OCI-LY7 (cell line): ENCODE measurements at regions not wholly inside any gene's neighbourhood (a gene's known extent, or its start where the extent isn't known, plus 50 kb on each side); places are given as distances from the start of the nearest gene placed in this dataset.

Source experiments
- BruUV-seq: library from RNA; stranded (reverse); fragments of 400-500 nt; replicated peaks from 2 replicates; lab custom pipeline; 2021; lab: Mats Ljungman, UMichigan
- CTCF ChIA-PET: fragments of 300-600 bp; sonication (Branson Sonifier 250); formaldehyde crosslinking; loops from one replicate; lab custom pipeline; 2022; ENCODE audit warnings: antibody characterized with exemption; ENCODE audit not compliant: unreplicated experiment; lab: Charles Lee
- POLR2A ChIA-PET: fragments of 300-600 bp; sonication (Branson Sonifier 250); formaldehyde crosslinking; loops from one replicate; lab custom pipeline; 2022; ENCODE audit warnings: antibody characterized with exemption; lab: Charles Lee
- DNase-seq: peaks from one replicate; pipeline ENCODE4 v3.0.0-alpha.2; 2015; ENCODE audit warnings: low spot score
- H2AFZ ChIP-seq: fragments of 200-600 bp; sonication (generic), shearing (Covaris generic); 2 replicates; pipeline ENCODE4 v1.6.1; 2014; ENCODE audit warnings: mild to moderate bottlenecking, antibody characterized with exemption, low read length, moderate library complexity
- H3K27ac ChIP-seq: fragments of 200-600 bp; sonication (generic); 2 replicates; pipeline ENCODE4 v1.5.1; 2014; ENCODE audit warnings: mixed run types, low read depth, mild to moderate bottlenecking, moderate library complexity, low read length, inconsistent platforms; ENCODE audit not compliant: poor library complexity, severe bottlenecking
- H3K36me3 ChIP-seq: fragments of 200-600 bp; sonication (generic); 2 replicates; pipeline ENCODE4 v1.6.1; 2014; ENCODE audit warnings: mild to moderate bottlenecking, antibody characterized with exemption, low read length, moderate library complexity, mixed read lengths; ENCODE audit not compliant: insufficient read depth
- H3K4me1 ChIP-seq: fragments of 200-600 bp; sonication (generic); 2 replicates; pipeline ENCODE4 v1.5.1; 2014; ENCODE audit warnings: mild to moderate bottlenecking, low read length; ENCODE audit not compliant: insufficient read depth, poor library complexity, severe bottlenecking
- H3K4me2 ChIP-seq: fragments of 200-600 bp; sonication (generic); 2 replicates; pipeline ENCODE4 v1.6.1; 2014; ENCODE audit warnings: mild to moderate bottlenecking, low read length
- H3K4me3 ChIP-seq: fragments of 200-600 bp; sonication (generic); 2 replicates; pipeline ENCODE4 v1.5.1; 2014; ENCODE audit warnings: mild to moderate bottlenecking, low read depth, low read length; ENCODE audit not compliant: poor library complexity, severe bottlenecking
- H3K79me2 ChIP-seq: fragments of 200-600 bp; sonication (generic); 2 replicates; pipeline ENCODE4 v1.6.1; 2016; ENCODE audit warnings: low read depth, mild to moderate bottlenecking, low read length, moderate library complexity, mixed read lengths; ENCODE audit not compliant: insufficient read depth
- H3K9me2 ChIP-seq: fragments of 200-600 bp; sonication (generic); 2 replicates; pipeline ENCODE4 v1.6.1; 2016; ENCODE audit warnings: mild to moderate bottlenecking, low read length, mixed read lengths; ENCODE audit not compliant: insufficient read depth
- H3K9me3 ChIP-seq: fragments of 200-600 bp; sonication (generic); 2 replicates; pipeline ENCODE4 v1.6.1; 2014; ENCODE audit warnings: mild to moderate bottlenecking, mixed run types, low read length, mixed read lengths
- H4K20me1 ChIP-seq: fragments of 200-600 bp; sonication (generic); 2 replicates; pipeline ENCODE4 v1.6.1; 2014; ENCODE audit warnings: mild to moderate bottlenecking, antibody characterized with exemption, low read length, moderate library complexity, mixed read lengths; ENCODE audit not compliant: insufficient read depth
- EZH2phosphoT487 ChIP-seq: fragments of 200-600 bp; sonication (generic); IDR thresholded peaks from 2 replicates; pipeline ENCODE4 v1.6.1; 2018; ENCODE audit warnings: low read depth, borderline replicate concordance, mild to moderate bottlenecking, mixed run types, antibody characterized with exemption, low read length, moderate library complexity, mixed read lengths
- intact Hi-C: fragments of 100-400 bp; cut with micrococcal nuclease; formaldehyde crosslinking; loops from one replicate; pipeline ENCODE4 v1.10.0; 2022; ENCODE audit not compliant: unreplicated experiment
- TF ChIP-seq, protein P1 (sequence below): fragments of 200-600 bp; sonication (generic); conservative IDR thresholded peaks from 2 replicates; pipeline ENCODE4 v1.5.1; 2014; ENCODE audit warnings: mild to moderate bottlenecking, antibody characterized with exemption, low read length, moderate library complexity, mixed read lengths

- DNase-seq = no peak
- intact Hi-C loops = no loop called here
- H3K79me2 ChIP-seq = no peaks in the 10 kb centered on the region
- POLR2A ChIA-PET = interaction anchor here (0.7 kb wide), 1 partner anchor 64 kb away, joined by 3 read pairs; no protein-coding TSS in a partner anchor
- H3K36me3 ChIP-seq = no peaks in the 10 kb centered on the region
- no peaks in the 10 kb centered on the region for H3K9me2 ChIP-seq
- no peak overlapping the region for H3K27ac ChIP-seq
- CTCF ChIA-PET = no interaction called here
- TF ChIP-seq, protein P1, sequence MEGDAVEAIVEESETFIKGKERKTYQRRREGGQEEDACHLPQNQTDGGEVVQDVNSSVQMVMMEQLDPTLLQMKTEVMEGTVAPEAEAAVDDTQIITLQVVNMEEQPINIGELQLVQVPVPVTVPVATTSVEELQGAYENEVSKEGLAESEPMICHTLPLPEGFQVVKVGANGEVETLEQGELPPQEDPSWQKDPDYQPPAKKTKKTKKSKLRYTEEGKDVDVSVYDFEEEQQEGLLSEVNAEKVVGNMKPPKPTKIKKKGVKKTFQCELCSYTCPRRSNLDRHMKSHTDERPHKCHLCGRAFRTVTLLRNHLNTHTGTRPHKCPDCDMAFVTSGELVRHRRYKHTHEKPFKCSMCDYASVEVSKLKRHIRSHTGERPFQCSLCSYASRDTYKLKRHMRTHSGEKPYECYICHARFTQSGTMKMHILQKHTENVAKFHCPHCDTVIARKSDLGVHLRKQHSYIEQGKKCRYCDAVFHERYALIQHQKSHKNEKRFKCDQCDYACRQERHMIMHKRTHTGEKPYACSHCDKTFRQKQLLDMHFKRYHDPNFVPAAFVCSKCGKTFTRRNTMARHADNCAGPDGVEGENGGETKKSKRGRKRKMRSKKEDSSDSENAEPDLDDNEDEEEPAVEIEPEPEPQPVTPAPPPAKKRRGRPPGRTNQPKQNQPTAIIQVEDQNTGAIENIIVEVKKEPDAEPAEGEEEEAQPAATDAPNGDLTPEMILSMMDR = no peak
- no peak for TF ChIP-seq EZH2phosphoT487
- H3K4me1 ChIP-seq = no peaks in the 10 kb centered on the region
- H3K4me2 ChIP-seq = no peak overlapping the region
- H4K20me1 ChIP-seq = no peaks in the 10 kb centered on the region
- no peak overlapping the region for H3K4me3 ChIP-seq
- H3K9me3 ChIP-seq = no peaks in the 10 kb centered on the region
- BruUV-seq = no TSS peak
- H2AFZ ChIP-seq = no peak overlapping the region
These were observed 76.1 kb downstream of the CCR1 start for GRCh38 chr3:46131884-46132450.

- H3K9me3 ChIP-seq = no peaks in the 10 kb centered on the region
- H3K27ac ChIP-seq = no peak overlapping the region
- TF ChIP-seq, protein P1 = no peak
- TF ChIP-seq EZH2phosphoT487 = no peak
- no peaks in the 10 kb centered on the region for H3K36me3 ChIP-seq
- no TSS peak for BruUV-seq
- no peaks in the 10 kb centered on the region for H3K79me2 ChIP-seq
- ChIA-PET CTCF (no interaction called here), POLR2A (no interaction called here)
- no peaks in the 10 kb centered on the region for H3K4me1 ChIP-seq
- no peaks in the 10 kb centered on the region for H4K20me1 ChIP-seq
- no peak for DNase-seq
- H2AFZ ChIP-seq = no peak overlapping the region
- intact Hi-C loops = no loop called here
- H3K9me2 ChIP-seq = no peaks in the 10 kb centered on the region
- no peak overlapping the region for H3K4me3 ChIP-seq
- no peak overlapping the region for H3K4me2 ChIP-seq
These were observed 77.3 kb downstream of the CCR1 start for GRCh38 chr3:46130631-46131310.
